A549 (cell line): ENCODE measurements at regions not wholly inside any gene's neighbourhood (a gene's known extent, or its start where the extent isn't known, plus 50 kb on each side); places are given as distances from the start of the nearest gene placed in this dataset.

Experiments
- BHLHE40 ChIP-seq: IDR thresholded peaks from 2 replicates; pipeline ENCODE4 v1.6.1; 2012; ENCODE audit warnings: low read depth, low read length, inconsistent platforms
- CTCF ChIP-seq: fragments of >200 bp; sonication (Bioruptor Twin); formaldehyde crosslinking; IDR thresholded peaks from 3 replicates; pipeline ENCODE4 v1.5.1; 2016
- HDAC2 ChIP-seq: fragments of 200-600 bp; sonication (generic); IDR thresholded peaks from 2 replicates; pipeline ENCODE4 v1.6.1; 2016
- HOXA7 ChIP-seq: fragments of 250-450 bp; sonication (Bioruptor Pico); IDR thresholded peaks from 2 replicates; pipeline ENCODE4 v1.5.0; 2020; ENCODE audit warnings: mild to moderate bottlenecking, moderate library complexity
- JUN ChIP-seq, 2 experiments: fragments of >200 bp; sonication (Bioruptor Twin); formaldehyde crosslinking; IDR thresholded peaks; 2 replicates in 1 of 2; 3 replicates in 1 of 2; pipeline ENCODE4 v1.6.1; 2016 to 2017
- MAX ChIP-seq: IDR thresholded peaks from 2 replicates; pipeline ENCODE4 v1.6.1; 2012
- POLR2A ChIP-seq: IDR thresholded peaks from 2 replicates; pipeline ENCODE4 v1.6.1; 2012; ENCODE audit warnings: mild to moderate bottlenecking, low read length
- RCOR1 ChIP-seq: fragments of 150-350 bp; IDR thresholded peaks from 2 replicates; pipeline ENCODE4 v1.6.1; 2014; ENCODE audit warnings: antibody characterized with exemption, low read length, low read depth
- USF2 ChIP-seq: fragments of 450-650 bp; IDR thresholded peaks from 2 replicates; pipeline ENCODE4 v1.6.1; 2014; ENCODE audit warnings: antibody characterized with exemption

GRCh38 chr15:93801206-93801605, 430.2 kb upstream of the MCTP2 start:
- no peak for TF ChIP-seq JUN (IDR thresholded peaks at IDR 0.05)
- TF ChIP-seq RCOR1: no peak
- no peak for TF ChIP-seq BHLHE40
- TF ChIP-seq POLR2A: no peak
- TF ChIP-seq HOXA7 (CRISPR knock-in tag): no peak
- no peak for TF ChIP-seq HDAC2
- TF ChIP-seq USF2: no peak
- no peak for TF ChIP-seq CTCF
- TF ChIP-seq MAX: no peak
